ENCODE measurements at regions not wholly inside any gene's neighbourhood (a gene's known extent, or its start where the extent isn't known, plus 50 kb on each side); places are given as distances from the start of the nearest gene placed in this dataset.

DNA sequence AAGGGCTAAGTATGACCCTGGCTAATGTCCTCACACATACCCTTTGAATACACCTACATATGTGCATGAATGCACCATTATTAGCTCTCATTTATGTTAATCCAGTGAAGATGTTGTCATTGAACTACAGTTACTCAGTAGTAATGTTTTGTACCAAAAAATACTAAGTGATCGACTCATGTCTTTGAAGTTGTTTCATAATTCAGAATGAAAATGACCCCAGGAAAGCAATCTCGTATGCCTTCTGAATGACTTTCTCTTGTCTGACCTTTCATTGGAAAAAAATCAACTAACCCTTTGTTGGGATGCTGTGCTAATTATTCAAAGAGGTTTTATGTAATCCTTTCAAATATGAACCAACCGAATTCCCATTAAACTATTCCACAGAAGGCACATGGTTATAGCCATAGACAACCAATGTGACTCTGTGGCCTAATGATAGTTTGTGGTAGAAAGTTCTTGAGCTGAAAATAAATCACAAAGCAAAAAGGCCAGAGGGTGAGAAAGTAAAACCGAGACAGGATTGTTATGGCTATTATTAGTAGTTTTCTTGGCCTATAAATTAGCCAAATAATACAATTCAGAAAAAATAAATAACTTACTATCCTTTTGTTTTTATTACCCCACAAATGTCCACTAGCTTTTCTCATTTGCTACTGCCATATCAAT, 86.8 kb upstream of the STARD13 start:
- DNase-seq (ENCODE audit: low read depth) = no peak

- no peak for DNase-seq (ENCODE audit: low read depth)
These were observed 88.1 kb upstream of the STARD13 start for GRCh38 chr13:33373624-33374023.

DNA sequence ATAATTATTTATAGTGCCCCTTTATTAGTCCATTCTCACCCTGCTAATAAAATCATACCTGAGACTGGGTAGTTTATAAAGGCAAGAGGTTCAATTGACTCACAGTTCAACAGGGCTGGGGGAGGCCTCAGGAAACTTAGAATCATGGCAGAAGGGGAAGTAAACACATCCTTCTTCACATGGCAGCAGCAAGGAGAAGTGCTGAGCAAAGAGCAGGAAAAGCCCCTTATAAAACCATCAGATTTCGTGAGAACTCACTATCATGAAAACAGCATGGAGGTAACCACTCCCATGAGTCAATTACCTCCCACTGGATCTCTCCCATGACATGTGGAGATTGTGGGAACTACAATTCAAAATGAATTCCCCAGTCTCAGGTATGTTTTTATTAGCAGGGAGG, 89.9 kb upstream of the STARD13 start:
- no peak for DNase-seq (ENCODE audit: low read depth)

GRCh38 chr13:33376212-33376611, 90.7 kb upstream of the STARD13 start:
- DNase-seq (ENCODE audit: low read depth) = no peak

- DNase-seq (ENCODE audit: low read depth) = no peak
These were observed 91.9 kb upstream of the STARD13 start for GRCh38 chr13:33377411-33377810.

GRCh38 chr13:33377825-33378224, 92.3 kb upstream of the STARD13 start:
- no peak for DNase-seq (ENCODE audit: low read depth)

GRCh38 chr13:33379608-33380007, 94.1 kb upstream of the STARD13 start:
- DNase-seq (ENCODE audit: low read depth) = no peak

GRCh38 chr13:33380487-33381079, 95.0 kb upstream of the STARD13 start:
- no peak for DNase-seq (ENCODE audit: low read depth)

DNA sequence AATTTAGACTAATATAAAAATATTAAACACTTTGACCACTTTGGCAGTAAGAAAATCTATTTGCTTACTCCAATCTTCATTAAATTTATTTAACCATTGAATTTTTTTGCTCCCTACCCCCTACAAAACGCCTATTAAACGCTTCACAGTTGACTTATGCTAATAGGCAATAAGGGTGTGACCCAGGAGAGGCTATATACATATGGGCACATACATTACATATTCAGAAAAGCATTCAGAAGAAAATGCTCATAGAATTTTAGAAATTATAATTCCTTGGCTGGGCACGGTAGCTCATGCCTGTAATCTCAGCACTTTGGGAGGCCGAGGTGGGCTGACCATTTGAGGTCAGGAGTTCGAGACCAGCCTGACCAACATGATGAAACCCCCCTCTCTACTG, 95.6 kb upstream of the STARD13 start:
- no peak for DNase-seq (ENCODE audit: low read depth)

GRCh38 chr13:33381906-33382305, 96.4 kb upstream of the STARD13 start:
- no peak for DNase-seq (ENCODE audit: low read depth)

- no peak for DNase-seq (ENCODE audit: low read depth)
These were observed 98.4 kb upstream of the STARD13 start for GRCh38 chr13:33383724-33384577.

DNA sequence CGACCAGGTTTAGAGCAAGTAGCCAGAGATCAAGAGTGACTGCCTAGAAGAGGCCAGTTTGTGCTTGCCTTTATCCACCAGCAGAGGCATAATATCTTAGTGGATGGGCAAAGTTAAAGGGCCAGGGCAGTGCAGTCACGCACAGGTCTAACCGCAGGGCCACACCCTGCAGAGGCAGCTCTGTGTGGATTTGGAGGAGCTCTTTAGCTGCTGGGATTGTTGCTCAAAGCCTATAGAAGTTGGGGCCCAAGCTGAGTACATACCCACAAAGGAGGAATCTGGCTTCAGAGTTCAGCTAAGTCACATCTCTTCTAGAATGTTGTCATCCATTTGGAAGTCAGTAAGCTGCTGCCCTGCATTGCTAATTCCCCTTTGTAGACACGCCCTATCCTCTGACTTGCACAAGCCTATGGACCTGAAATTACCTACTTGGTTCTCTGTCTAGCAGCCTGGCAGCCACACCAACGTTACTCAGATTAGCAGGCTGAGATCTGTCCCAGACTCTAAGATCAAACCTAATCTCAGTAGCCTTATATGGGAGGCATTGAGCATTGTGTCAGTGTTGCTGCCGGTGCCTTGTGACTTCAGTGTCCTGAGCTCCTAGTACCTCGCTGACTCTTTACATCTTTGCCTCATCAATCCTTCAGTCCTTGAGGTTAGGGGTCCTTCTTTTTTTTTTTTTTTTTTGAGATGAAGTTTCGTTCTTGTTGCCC, 102.9 kb upstream of the STARD13 start:
- DNase-seq (ENCODE audit: low read depth) = no peak

- no peak for DNase-seq (ENCODE audit: low read depth)
These were observed 107.3 kb upstream of the STARD13 start for GRCh38 chr13:33392794-33393405.

DNA sequence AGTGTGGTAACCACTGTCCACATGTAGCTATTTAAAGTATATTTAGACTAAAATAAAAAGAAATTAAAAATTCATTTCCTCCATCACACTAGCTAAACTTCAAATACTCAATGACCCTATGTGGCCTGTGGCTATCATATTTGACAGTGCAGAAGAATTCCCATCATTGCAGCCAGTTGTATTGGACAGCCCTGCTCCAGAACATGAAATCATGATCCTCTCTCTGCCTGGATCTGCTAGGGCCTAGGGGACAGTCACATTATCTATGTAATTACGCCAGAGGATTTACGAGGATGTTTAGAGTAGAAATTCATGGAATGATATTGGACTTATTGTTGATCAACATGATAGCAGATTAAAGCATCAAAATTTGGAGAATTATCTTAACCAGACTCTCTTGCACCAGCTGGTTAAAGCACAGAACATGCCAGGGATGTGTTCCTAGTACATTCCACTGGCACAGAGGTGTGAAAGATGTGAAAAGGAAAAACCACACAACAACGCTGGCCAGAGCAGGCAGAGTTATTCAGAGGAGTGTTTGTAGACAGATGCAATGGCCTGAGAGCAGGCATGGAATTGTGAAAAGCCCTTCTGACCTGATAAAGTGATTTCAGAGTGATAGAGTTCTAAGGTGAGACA, 108.9 kb upstream of the STARD13 start:
- no peak for DNase-seq (ENCODE audit: low read depth)

DNA sequence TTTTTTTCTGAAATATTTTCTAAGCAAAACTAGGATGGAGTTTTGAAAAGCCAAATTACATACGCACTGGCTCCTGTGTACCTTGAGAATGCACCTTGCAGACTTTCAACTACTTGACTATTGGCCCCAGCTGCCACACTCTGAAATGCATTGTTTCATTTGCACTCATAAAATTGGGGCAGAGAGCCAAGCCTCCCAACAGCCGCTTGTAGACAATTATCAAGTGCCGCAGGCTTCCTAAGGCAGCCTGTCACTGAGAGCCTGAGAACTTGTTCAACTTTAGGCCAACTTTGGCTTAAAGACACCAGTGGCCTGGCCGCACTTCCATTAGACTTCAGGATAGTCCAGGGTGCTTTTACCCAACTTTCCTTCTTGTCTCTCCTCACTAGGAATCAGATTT, 115.7 kb upstream of the STARD13 start:
- no peak for DNase-seq (ENCODE audit: low read depth)

DNA sequence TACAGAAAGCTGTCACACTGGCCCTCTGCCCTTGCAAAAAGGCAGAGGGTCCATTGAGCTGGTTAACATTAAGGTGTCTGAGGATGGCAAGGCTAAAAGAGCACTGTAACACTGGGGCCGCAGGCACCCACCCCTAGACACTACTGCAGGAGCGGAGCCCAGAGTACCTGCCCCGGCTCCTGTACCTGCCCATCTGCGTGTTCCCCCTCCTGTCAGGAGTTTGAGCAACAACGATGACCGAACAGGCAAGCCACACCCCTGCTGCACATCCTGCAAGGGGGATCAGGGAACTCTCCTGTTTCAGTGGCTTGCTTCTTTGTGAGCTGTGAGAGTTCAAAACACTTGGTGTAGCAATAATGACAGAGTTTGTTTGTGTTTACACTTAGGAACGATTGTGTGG, 117.4 kb upstream of the STARD13 start:
- DNase-seq (ENCODE audit: low read depth) = no peak

DNA sequence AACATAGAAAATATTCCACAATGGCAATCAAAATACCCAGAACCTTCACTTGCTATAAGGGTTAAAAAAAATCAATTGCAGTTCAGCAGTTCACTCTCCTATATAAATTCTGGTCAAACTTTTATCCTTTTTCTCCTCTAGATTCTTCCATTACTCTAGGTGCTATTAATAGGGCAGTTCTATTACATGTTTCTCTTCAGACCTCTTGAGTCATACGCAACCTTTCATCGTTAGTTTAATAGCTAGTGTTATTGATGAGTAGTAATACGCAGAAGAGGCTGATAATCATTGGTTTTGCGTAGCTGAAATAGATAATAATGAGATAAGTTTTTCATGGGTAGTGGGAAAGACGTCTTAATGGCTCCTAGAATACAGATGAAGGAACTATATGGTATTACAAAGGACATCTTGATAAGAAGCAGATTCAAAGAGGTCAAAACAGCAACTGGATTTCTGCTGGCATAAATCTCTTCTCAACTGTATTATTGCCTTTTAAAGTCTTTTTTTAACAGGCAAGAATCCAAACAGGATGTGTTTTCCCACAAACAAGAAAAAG, 118.3 kb upstream of the STARD13 start:
- DNase-seq (ENCODE audit: low read depth) = no peak

DNA sequence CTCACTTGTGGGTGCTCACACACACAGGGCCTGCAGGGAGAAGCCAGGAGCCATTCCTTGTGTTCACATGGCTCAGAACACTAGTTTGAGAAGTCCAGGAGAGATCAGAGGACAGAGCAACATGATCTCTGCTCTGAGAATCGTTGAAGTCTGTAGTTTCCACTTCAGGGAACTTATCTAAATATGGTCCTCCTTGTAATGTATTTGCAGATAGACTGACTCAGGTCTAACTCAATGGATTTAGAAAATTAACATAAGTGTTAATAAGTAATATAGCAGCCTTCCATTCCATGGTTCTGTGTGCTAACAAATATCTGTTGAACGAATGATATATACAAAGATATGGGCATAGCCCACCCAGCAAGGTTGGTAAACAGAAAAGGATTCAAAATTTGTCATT, 119.8 kb upstream of the STARD13 start:
- DNase-seq (ENCODE audit: low read depth) = no peak

GRCh38 chr13:33409673-33410510, 124.3 kb upstream of the STARD13 start:
- no peak for DNase-seq (ENCODE audit: low read depth)

- no peak for DNase-seq (ENCODE audit: low read depth)
These were observed 125.1 kb upstream of the STARD13 start for GRCh38 chr13:33410619-33411018.

Data from forelimb muscle (tissue), 1 donor.